K562 (cell line): ENCODE measurements at regions not wholly inside any gene's neighbourhood (a gene's known extent, or its start where the extent isn't known, plus 50 kb on each side); places are given as distances from the start of the nearest gene placed in this dataset.

ENCODE experiments used
- ATAC-seq: fragments of 200-7000 bp; cut with Tn5 transposase; 3 replicates; pipeline ENCODE4 v1.9.1; 2020; ENCODE audit warnings: moderate library complexity
- BruUV-seq: library from RNA; stranded (reverse); fragments of 400-500 nt; replicated peaks from 2 replicates; lab custom pipeline; 2021; lab: Mats Ljungman, UMichigan
- CTCF ChIA-PET: fragments of 300-600 bp; formaldehyde crosslinking; extraction: SDS; loops from one replicate; lab custom pipeline; 2021; ENCODE audit warnings: low intra/inter-chr PET ratio; lab: Yijun Ruan, JAX
- POLR2A ChIA-PET: fragments of 300-600, 350-650 bp; sonication (Branson Sonifier 250); formaldehyde crosslinking; extraction: SDS; loops from one replicate; lab custom pipeline; 2021; ENCODE audit warnings: antibody characterized with exemption, inconsistent platforms; lab: Yijun Ruan, JAX
- DNase-seq, 4 experiments: peaks; one replicate each; pipeline versions ENCODE4 v3.0.0 to v3.0.0-alpha.2; 2011 to 2018; ENCODE audit warnings: low spot score in 3 of 4, mixed read lengths in 3 of 4; ENCODE audit errors: extremely low read depth in 1 of 4
- FAIRE-seq: peaks from 2 replicates; lab custom pipeline; 2011; peaks lifted over from hg19 to GRCh38; lab: Jason Lieb, UNC
- H2AFZ ChIP-seq: 2 replicates; pipeline ENCODE4 v1.6.0; 2011; ENCODE audit warnings: low read depth, low read length, control low read depth, inconsistent platforms
- H3K27ac ChIP-seq: fragments of 200-600 bp; 3 replicates; pipeline ENCODE4 v1.8.0; 2011; ENCODE audit warnings: low read depth, mild to moderate bottlenecking, control low read depth, inconsistent platforms, low read length, moderate library complexity, mixed read lengths; ENCODE audit errors: extremely low read depth
- H3K27me3 ChIP-seq, 2 experiments: fragments of 300-600 bp in 1 of 2; 2 replicates in 1 of 2; 3 replicates in 1 of 2; pipeline versions ENCODE4 v1.6.0 to v1.8.0; 2011; ENCODE audit warnings: inconsistent platforms in 2 of 2, low read length in 2 of 2, mild to moderate bottlenecking in 1 of 2, mixed read lengths in 1 of 2, moderate library complexity in 1 of 2; ENCODE audit not compliant: control insufficient read depth in 2 of 2, insufficient read depth in 2 of 2
- H3K36me3 ChIP-seq: fragments of 300-600 bp; 3 replicates; pipeline ENCODE4 v1.8.0; 2011; ENCODE audit warnings: mild to moderate bottlenecking, low read length, inconsistent platforms; ENCODE audit not compliant: control insufficient read depth, insufficient read depth
- H3K4me1 ChIP-seq, 2 experiments: fragments of 200-600 bp in 1 of 2; replicated peaks in 1 of 2; 2 replicates in 1 of 2; 3 replicates in 1 of 2; pipeline versions ENCODE4 v1.5.1 to v1.8.0; 2011; ENCODE audit warnings: inconsistent platforms in 2 of 2, low read length in 2 of 2, mild to moderate bottlenecking in 1 of 2, mixed read lengths in 1 of 2, moderate library complexity in 1 of 2; ENCODE audit not compliant: control insufficient read depth in 2 of 2, insufficient read depth in 2 of 2
- H3K4me2 ChIP-seq: 2 replicates; pipeline ENCODE4 v1.6.1; 2011; ENCODE audit warnings: low read length, control low read depth, inconsistent platforms, mixed read lengths; ENCODE audit not compliant: insufficient read depth
- H3K4me3 ChIP-seq: fragments of 200-600 bp; sonication (generic), shearing (Covaris generic); 2 replicates; pipeline ENCODE4 v1.5.1; 2016; ENCODE audit warnings: control low read depth, inconsistent platforms
- H3K79me2 ChIP-seq: fragments of 200-600 bp; 3 replicates; pipeline ENCODE4 v1.8.0; 2011; ENCODE audit warnings: low read length, inconsistent platforms; ENCODE audit not compliant: control insufficient read depth, insufficient read depth
- H3K9ac ChIP-seq, 2 experiments: 2 replicates each; pipeline versions ENCODE4 v1.6.0 to v1.6.1; 2011; ENCODE audit warnings: low read depth in 2 of 2, low read length in 2 of 2, control low read depth in 1 of 2, inconsistent platforms in 1 of 2, mild to moderate bottlenecking in 1 of 2, mixed read lengths in 1 of 2; ENCODE audit not compliant: insufficient read depth in 1 of 2
- H3K9me1 ChIP-seq: one replicate; pipeline ENCODE4 v1.6.0; 2011; ENCODE audit warnings: inconsistent platforms, mild to moderate bottlenecking, low read length, moderate library complexity; ENCODE audit not compliant: control insufficient read depth, insufficient read depth
- H3K9me3 ChIP-seq: replicated peaks from 2 replicates; pipeline ENCODE4 v1.5.1; 2011; ENCODE audit warnings: low read depth, low read length, inconsistent platforms; ENCODE audit not compliant: control insufficient read depth, insufficient read depth
- H4K20me1 ChIP-seq: replicated peaks from 2 replicates; pipeline ENCODE4 v1.6.1; 2011; ENCODE audit warnings: low read length, inconsistent platforms, mixed read lengths; ENCODE audit not compliant: control insufficient read depth, insufficient read depth
- CREBBP ChIP-seq: IDR thresholded peaks from one replicate; pipeline ENCODE4 v1.6.1; 2012; ENCODE audit warnings: low read depth, mild to moderate bottlenecking, control low read depth, inconsistent platforms, low read length
- HOXB6 ChIP-seq: fragments of 250-450 bp; sonication (Bioruptor Pico); IDR thresholded peaks from 2 replicates; pipeline ENCODE4 v1.5.1; 2022; ENCODE audit warnings: mild to moderate bottlenecking, borderline replicate concordance
- KAT2B ChIP-seq: IDR thresholded peaks from one replicate; pipeline ENCODE4 v1.6.1; 2012; ENCODE audit warnings: low read depth, mild to moderate bottlenecking, control low read depth, inconsistent platforms, low read length, moderate library complexity
- ZBTB17 ChIP-seq: fragments of 450-650 bp; formaldehyde crosslinking; IDR thresholded peaks from 2 replicates; pipeline ENCODE4 v1.4.0; 2020; ENCODE audit warnings: mild to moderate bottlenecking
- ZFX ChIP-seq: sonication (generic); formaldehyde crosslinking; IDR thresholded peaks from 2 replicates; pipeline ENCODE4 v1.8.0; 2022; ENCODE audit warnings: mild to moderate bottlenecking, missing genetic modification reagents, moderate library complexity
- ZNF830 ChIP-seq: fragments of 250-450 bp; sonication (Bioruptor Pico); IDR thresholded peaks from 2 replicates; pipeline ENCODE4 v1.5.0; 2021; ENCODE audit warnings: mild to moderate bottlenecking
- WGBS: fragments of 100-300 bp; shearing (Covaris generic); methylation state at CpG from one replicate; pipeline ENCODE4 v1.1.6; 2016; ENCODE audit warnings: low coverage, mixed read lengths; ENCODE audit not compliant: insufficient coverage; ENCODE audit errors: missing lambda C conversion rate; 5-methylcytosine and 5-hydroxymethylcytosine counted together
- in situ Hi-C: fragments of 300-500 bp; cut with MboI; formaldehyde crosslinking; loops from 4 replicates; pipeline ENCODE4 v1.15.0; 2018; ENCODE audit warnings: inconsistent platforms, mixed read lengths
- intact Hi-C: fragments of 100-400 bp; cut with micrococcal nuclease; formaldehyde crosslinking; loops from 2 replicates; pipeline ENCODE4 v1.14.2; 2022
- TF ChIP-seq, protein P1 (sequence below): sonication (generic); formaldehyde crosslinking; IDR thresholded peaks from 2 replicates; pipeline ENCODE4 v1.8.0; 2023; ENCODE audit warnings: mild to moderate bottlenecking, missing genetic modification reagents
- TF ChIP-seq, protein P2 (sequence below): sonication (generic); formaldehyde crosslinking; IDR thresholded peaks from 2 replicates; pipeline ENCODE4 v1.8.1; 2022; ENCODE audit warnings: missing genetic modification reagents
- TF ChIP-seq, protein P3 (sequence below): IDR thresholded peaks from 2 replicates; pipeline ENCODE4 v1.6.1; 2012; ENCODE audit warnings: low read depth, low read length, improper control_type of control experiment, borderline replicate concordance
- TF ChIP-seq, protein P4 (sequence below): sonication (generic); formaldehyde crosslinking; IDR thresholded peaks from 2 replicates; pipeline ENCODE4 v1.8.0; 2022; ENCODE audit warnings: mild to moderate bottlenecking, low read depth, missing genetic modification reagents
- TF ChIP-seq, protein P5 (sequence below): fragments of 450-650 bp; formaldehyde crosslinking; IDR thresholded peaks from 2 replicates; pipeline ENCODE4 v1.4.0; 2020; ENCODE audit warnings: mild to moderate bottlenecking, moderate library complexity

DNA sequence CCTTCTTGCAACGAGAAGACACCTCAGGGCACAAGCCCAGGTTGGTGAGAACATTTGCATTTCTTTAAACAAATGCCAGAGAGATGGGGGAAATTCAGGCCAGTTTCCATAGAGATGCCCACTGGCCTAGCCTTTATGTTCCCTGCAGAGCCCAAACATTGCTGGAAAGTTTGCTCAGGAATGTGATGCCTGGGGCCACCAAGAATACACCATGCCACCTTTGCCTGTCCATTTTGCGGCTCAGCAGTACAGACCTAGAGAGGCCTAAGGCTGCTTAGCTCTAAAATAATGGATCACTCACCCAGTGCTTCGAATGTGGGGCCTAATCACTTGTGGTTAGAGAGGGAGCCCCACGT, 210.0 kb downstream of the RPLP1 start:
- no peak overlapping the region for H3K27ac ChIP-seq
- no peaks in the 10 kb centered on the region for H3K79me2 ChIP-seq
- H3K9ac ChIP-seq = no peak overlapping the region
- CTCF ChIA-PET = no interaction called here
- FAIRE-seq (no peak), ATAC-seq (no peak), DNase-seq (no peak)
- no peak overlapping the region for H2AFZ ChIP-seq
- 0% methylated on average over 4 of the region's 4 CpGs for WGBS
- H3K36me3 ChIP-seq = no peaks in the 10 kb centered on the region
- no TSS peak for BruUV-seq
- H3K4me2 ChIP-seq = no peak overlapping the region
- H3K4me1 ChIP-seq = no peaks in the 10 kb centered on the region; a peak in 1 of 5 replicates
- peaks cover 10 to 28% of the 10 kb centered on the region in 2 experiments; a peak in 3 of 5 replicates for H3K27me3 ChIP-seq
- in situ Hi-C loops (no loop called here), intact Hi-C loops (no loop called here)
- H4K20me1 ChIP-seq = no peaks in the 10 kb centered on the region
- no peak overlapping the region for H3K4me3 ChIP-seq
- no peaks in the 10 kb centered on the region for H3K9me3 ChIP-seq
- POLR2A ChIA-PET = no interaction called here
- H3K9me1 ChIP-seq = no peaks in the 10 kb centered on the region
- TF ChIP-seq HOXB6 (CRISPR knock-in tag) (no peak), ZNF830 (CRISPR knock-in tag) (no peak), CREBBP (no peak), KAT2B (no peak), ZBTB17 (CRISPR knock-in tag) (no peak), ZFX (CRISPR knock-in tag) (no peak)
- TF ChIP-seq, protein P1, sequence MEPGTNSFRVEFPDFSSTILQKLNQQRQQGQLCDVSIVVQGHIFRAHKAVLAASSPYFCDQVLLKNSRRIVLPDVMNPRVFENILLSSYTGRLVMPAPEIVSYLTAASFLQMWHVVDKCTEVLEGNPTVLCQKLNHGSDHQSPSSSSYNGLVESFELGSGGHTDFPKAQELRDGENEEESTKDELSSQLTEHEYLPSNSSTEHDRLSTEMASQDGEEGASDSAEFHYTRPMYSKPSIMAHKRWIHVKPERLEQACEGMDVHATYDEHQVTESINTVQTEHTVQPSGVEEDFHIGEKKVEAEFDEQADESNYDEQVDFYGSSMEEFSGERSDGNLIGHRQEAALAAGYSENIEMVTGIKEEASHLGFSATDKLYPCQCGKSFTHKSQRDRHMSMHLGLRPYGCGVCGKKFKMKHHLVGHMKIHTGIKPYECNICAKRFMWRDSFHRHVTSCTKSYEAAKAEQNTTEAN (CRISPR knock-in tag) = no peak
- TF ChIP-seq, protein P2, sequence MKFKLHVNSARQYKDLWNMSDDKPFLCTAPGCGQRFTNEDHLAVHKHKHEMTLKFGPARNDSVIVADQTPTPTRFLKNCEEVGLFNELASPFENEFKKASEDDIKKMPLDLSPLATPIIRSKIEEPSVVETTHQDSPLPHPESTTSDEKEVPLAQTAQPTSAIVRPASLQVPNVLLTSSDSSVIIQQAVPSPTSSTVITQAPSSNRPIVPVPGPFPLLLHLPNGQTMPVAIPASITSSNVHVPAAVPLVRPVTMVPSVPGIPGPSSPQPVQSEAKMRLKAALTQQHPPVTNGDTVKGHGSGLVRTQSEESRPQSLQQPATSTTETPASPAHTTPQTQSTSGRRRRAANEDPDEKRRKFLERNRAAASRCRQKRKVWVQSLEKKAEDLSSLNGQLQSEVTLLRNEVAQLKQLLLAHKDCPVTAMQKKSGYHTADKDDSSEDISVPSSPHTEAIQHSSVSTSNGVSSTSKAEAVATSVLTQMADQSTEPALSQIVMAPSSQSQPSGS (CRISPR knock-in tag) = no peak
- TF ChIP-seq, protein P3, sequence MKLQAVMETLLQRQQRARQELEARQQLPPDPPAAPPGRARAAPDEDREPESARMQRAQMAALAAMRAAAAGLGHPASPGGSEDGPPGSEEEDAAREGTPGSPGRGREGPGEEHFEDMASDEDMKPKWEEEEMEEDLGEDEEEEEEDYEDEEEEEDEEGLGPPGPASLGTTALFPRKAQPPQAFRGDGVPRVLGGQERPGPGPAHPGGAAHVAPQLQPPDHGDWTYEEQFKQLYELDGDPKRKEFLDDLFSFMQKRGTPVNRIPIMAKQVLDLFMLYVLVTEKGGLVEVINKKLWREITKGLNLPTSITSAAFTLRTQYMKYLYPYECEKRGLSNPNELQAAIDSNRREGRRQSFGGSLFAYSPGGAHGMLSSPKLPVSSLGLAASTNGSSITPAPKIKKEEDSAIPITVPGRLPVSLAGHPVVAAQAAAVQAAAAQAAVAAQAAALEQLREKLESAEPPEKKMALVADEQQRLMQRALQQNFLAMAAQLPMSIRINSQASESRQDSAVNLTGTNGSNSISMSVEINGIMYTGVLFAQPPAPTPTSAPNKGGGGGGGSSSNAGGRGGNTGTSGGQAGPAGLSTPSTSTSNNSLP = no peak
- TF ChIP-seq, protein P4, sequence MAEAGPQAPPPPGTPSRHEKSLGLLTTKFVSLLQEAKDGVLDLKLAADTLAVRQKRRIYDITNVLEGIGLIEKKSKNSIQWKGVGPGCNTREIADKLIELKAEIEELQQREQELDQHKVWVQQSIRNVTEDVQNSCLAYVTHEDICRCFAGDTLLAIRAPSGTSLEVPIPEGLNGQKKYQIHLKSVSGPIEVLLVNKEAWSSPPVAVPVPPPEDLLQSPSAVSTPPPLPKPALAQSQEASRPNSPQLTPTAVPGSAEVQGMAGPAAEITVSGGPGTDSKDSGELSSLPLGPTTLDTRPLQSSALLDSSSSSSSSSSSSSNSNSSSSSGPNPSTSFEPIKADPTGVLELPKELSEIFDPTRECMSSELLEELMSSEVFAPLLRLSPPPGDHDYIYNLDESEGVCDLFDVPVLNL (CRISPR knock-in tag) = no peak
- TF ChIP-seq, protein P5, sequence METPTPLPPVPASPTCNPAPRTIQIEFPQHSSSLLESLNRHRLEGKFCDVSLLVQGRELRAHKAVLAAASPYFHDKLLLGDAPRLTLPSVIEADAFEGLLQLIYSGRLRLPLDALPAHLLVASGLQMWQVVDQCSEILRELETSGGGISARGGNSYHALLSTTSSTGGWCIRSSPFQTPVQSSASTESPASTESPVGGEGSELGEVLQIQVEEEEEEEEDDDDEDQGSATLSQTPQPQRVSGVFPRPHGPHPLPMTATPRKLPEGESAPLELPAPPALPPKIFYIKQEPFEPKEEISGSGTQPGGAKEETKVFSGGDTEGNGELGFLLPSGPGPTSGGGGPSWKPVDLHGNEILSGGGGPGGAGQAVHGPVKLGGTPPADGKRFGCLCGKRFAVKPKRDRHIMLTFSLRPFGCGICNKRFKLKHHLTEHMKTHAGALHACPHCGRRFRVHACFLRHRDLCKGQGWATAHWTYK = no peak
